Hepatocyte (in vitro differentiated cells): ENCODE measurements at regions not wholly inside any gene's neighbourhood (a gene's known extent, or its start where the extent isn't known, plus 50 kb on each side); places are given as distances from the start of the nearest gene placed in this dataset.

Source experiments
- CTCF ChIP-seq: fragments of 200-600 bp; sonication (generic); IDR thresholded peaks from 2 replicates; pipeline ENCODE4 v1.5.1; 2016; ENCODE audit warnings: antibody characterized with exemption, mild to moderate bottlenecking; ENCODE audit not compliant: poor library complexity
- EZH2 ChIP-seq: fragments of 200-600 bp; sonication (generic); IDR thresholded peaks from 2 replicates; pipeline ENCODE4 v1.6.1; 2016; ENCODE audit warnings: antibody characterized with exemption, mild to moderate bottlenecking, borderline replicate concordance
- EZH2phosphoT487 ChIP-seq: fragments of 200-600 bp; sonication (generic); IDR thresholded peaks from one replicate; pipeline ENCODE4 v1.6.1; 2018; ENCODE audit warnings: antibody characterized with exemption, mild to moderate bottlenecking, low read depth, moderate library complexity; ENCODE audit not compliant: unreplicated experiment, severe bottlenecking

- TF ChIP-seq EZH2, result no peak
- TF ChIP-seq CTCF, result no peak
- no peak for TF ChIP-seq EZH2phosphoT487
Measured at GRCh38 chr2:190766595-190766994, 114.0 kb upstream of the GLS start.
